ENCODE measurements at regions not wholly inside any gene's neighbourhood (a gene's known extent, or its start where the extent isn't known, plus 50 kb on each side); places are given as distances from the start of the nearest gene placed in this dataset.
"Not testable (repeated sequence)": the region's sequence is repeated elsewhere in the genome, so short reads cannot be mapped to it uniquely, and the experiment has no call there.

DNA sequence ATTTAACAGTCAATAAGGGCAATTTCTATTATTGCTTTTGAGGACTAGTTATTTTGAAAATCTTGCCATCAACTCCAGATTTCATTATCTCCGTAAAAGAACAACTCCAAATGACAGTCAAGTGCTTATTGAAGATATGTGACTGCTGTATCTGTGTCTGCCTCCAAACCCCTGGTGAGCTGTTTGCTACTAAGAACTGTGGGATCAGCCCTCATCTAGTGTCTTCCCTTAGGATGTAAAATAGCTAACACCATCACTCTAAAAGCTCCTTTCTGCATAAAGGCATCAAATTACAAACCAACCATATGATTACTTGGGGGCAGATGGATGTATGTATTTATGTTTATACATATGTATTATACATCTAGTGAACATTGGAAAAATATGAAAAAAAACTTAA lies 70.8 kb upstream of the SLC13A1 start:
- Histone ChIP-seq H3K36me3 (no peaks in the 10 kb centered on the region), H3K4me1 (replicated peaks) (no peaks in the 10 kb centered on the region), H3K27ac (no peak overlapping the region), H3K4me3 (no peak overlapping the region), H3K9me3 (no peaks in the 10 kb centered on the region), H3K27me3 (replicated peaks; ENCODE audit: insufficient read depth) (no peaks in the 10 kb centered on the region)
- intact Hi-C loops (cut with DNase I), result no loop called here
- DNase-seq (ENCODE audit: low spot score), result no peak
- no peak for TF ChIP-seq POLR2A (IDR thresholded peaks at IDR 0.05)
- TF ChIP-seq POLR2AphosphoS5 (IDR thresholded peaks at IDR 0.05), result no peak
- TF ChIP-seq, protein P1, sequence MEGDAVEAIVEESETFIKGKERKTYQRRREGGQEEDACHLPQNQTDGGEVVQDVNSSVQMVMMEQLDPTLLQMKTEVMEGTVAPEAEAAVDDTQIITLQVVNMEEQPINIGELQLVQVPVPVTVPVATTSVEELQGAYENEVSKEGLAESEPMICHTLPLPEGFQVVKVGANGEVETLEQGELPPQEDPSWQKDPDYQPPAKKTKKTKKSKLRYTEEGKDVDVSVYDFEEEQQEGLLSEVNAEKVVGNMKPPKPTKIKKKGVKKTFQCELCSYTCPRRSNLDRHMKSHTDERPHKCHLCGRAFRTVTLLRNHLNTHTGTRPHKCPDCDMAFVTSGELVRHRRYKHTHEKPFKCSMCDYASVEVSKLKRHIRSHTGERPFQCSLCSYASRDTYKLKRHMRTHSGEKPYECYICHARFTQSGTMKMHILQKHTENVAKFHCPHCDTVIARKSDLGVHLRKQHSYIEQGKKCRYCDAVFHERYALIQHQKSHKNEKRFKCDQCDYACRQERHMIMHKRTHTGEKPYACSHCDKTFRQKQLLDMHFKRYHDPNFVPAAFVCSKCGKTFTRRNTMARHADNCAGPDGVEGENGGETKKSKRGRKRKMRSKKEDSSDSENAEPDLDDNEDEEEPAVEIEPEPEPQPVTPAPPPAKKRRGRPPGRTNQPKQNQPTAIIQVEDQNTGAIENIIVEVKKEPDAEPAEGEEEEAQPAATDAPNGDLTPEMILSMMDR (IDR thresholded peaks at IDR 0.05), result no peak
- WGBS, result 81% methylated on average over 1 of the region's 1 CpG

GRCh38 chr7:123265853-123266252 lies 66.1 kb upstream of the SLC13A1 start:
- H3K9me3 ChIP-seq, result no peaks in the 10 kb centered on the region
- intact Hi-C loops (cut with DNase I), result no loop called here
- H3K36me3 ChIP-seq, result no peaks in the 10 kb centered on the region
- H3K27ac ChIP-seq, result no peak overlapping the region
- H3K4me1 ChIP-seq (replicated peaks), result no peaks in the 10 kb centered on the region
- WGBS, result 95% methylated on average over 1 of the region's 1 CpG
- TF ChIP-seq POLR2AphosphoS5 (IDR thresholded peaks at IDR 0.05), result no peak
- TF ChIP-seq POLR2A (IDR thresholded peaks at IDR 0.05), result no peak
- TF ChIP-seq, protein P1 (IDR thresholded peaks at IDR 0.05), result no peak
- no peaks in the 10 kb centered on the region for H3K27me3 ChIP-seq (replicated peaks; ENCODE audit: insufficient read depth)
- no peak overlapping the region for H3K4me3 ChIP-seq
- DNase-seq (ENCODE audit: low spot score), result no peak

- H3K36me3 ChIP-seq; intact Hi-C loops (cut with DNase I); H3K4me3 ChIP-seq; H3K4me1 ChIP-seq (replicated peaks); H3K9me3 ChIP-seq; H3K27ac ChIP-seq; H3K27me3 ChIP-seq (replicated peaks; ENCODE audit: insufficient read depth); DNase-seq (ENCODE audit: low spot score): not testable (repeated sequence)
- 81% methylated on average over 1 of the region's 1 CpG for WGBS
These were observed 65.1 kb upstream of the SLC13A1 start for GRCh38 chr7:123264820-123265219.

- no peaks in the 10 kb centered on the region for H3K36me3 ChIP-seq
- no peak overlapping the region for H3K27ac ChIP-seq
- intact Hi-C loops (cut with DNase I), result no loop called here
- DNase-seq (ENCODE audit: low spot score), result no peak
- WGBS, result 68% methylated on average over 1 of the region's 1 CpG
- H3K4me3 ChIP-seq, result no peak overlapping the region
- no peaks in the 10 kb centered on the region for H3K27me3 ChIP-seq (replicated peaks; ENCODE audit: insufficient read depth)
- TF ChIP-seq POLR2A (IDR thresholded peaks at IDR 0.05) (no peak), POLR2AphosphoS5 (IDR thresholded peaks at IDR 0.05) (no peak)
- TF ChIP-seq, protein P1 (IDR thresholded peaks at IDR 0.05), result no peak
- no peaks in the 10 kb centered on the region for H3K9me3 ChIP-seq
- no peaks in the 10 kb centered on the region for H3K4me1 ChIP-seq (replicated peaks)
These were observed 60.7 kb upstream of the SLC13A1 start for GRCh38 chr7:123260428-123260960.

- intact Hi-C loops (cut with DNase I), result no loop called here
- H3K4me1 ChIP-seq (replicated peaks), result no peaks in the 10 kb centered on the region
- no peak for TF ChIP-seq POLR2AphosphoS5 (IDR thresholded peaks at IDR 0.05)
- no peak for TF ChIP-seq POLR2A (IDR thresholded peaks at IDR 0.05)
- TF ChIP-seq, protein P1 (IDR thresholded peaks at IDR 0.05), result no peak
- H3K36me3 ChIP-seq, result no peaks in the 10 kb centered on the region
- H3K27me3 ChIP-seq (replicated peaks; ENCODE audit: insufficient read depth), result no peaks in the 10 kb centered on the region
- DNase-seq (ENCODE audit: low spot score), result no peak
- no peak overlapping the region for H3K4me3 ChIP-seq
- no peak overlapping the region for H3K27ac ChIP-seq
- H3K9me3 ChIP-seq, result no peaks in the 10 kb centered on the region
- 81% methylated on average over 2 of the region's 2 CpGs for WGBS
These were observed 60.0 kb upstream of the SLC13A1 start for GRCh38 chr7:123259759-123260158.

All from prostate gland (tissue), 2 donors.